OCI-M1 (cell line): ENCODE measurements at regions not wholly inside any gene's neighbourhood (a gene's known extent, or its start where the extent isn't known, plus 50 kb on each side); places are given as distances from the start of the nearest gene placed in this dataset.
"Not testable (repeated sequence)": the region's sequence is repeated elsewhere in the genome, so short reads cannot be mapped to it uniquely, and the experiment has no call there.

Experiments used
- DNase-seq: peaks from one replicate; lab custom pipeline; 2025; lab: John Stamatoyannopoulos, UW

DNA sequence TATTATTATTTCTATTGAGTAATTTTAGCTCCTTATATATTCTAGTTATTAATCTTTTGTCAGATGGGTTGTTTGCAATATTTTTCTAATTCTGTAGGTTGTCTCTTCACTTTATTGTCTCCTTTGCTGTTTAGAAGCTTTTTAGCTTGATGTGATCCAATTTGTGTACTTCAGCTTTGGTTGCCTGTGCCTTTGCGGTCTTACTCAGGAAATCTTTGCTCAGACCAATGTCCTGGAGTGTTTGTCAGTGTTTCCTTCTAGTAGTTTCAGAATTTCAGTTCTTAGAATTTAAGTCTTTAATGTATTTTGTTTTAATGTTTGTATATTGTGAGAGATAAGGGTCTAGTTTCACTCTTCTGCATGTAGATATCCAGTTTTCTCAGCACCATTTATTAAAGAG, 916.0 kb upstream of the EYS start:
- DNase-seq = no peak

DNA sequence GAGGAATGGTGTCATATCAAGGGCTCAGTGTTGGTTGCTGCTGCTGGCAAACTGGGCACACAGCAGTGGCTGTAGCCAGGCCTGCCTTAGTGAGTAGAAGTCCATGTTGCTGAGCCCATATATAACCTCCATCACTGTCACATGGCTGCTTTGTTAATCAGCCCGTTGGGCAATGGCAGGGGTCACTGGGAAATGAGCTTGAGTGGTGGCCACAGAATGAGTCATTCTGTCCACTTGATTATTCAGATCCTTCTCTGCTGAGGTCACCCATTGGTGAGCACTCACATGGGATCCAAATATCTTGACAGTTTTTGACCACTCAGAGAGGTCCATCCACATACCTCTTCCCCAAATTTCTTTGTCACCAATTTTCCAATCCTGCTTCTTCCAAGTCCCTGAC, 898.9 kb upstream of the EYS start:
- peak; percentile 40 for DNase-seq

- DNase-seq = no peak
These were observed 898.0 kb upstream of the EYS start for GRCh38 chr6:66605011-66605410.

GRCh38 chr6:66599541-66599940, 892.5 kb upstream of the EYS start:
- DNase-seq = no peak

- no peak for DNase-seq
These were observed 871.3 kb upstream of the EYS start for GRCh38 chr6:66578362-66578761.

GRCh38 chr6:66568271-66568670, 861.2 kb upstream of the EYS start:
- DNase-seq = peak; percentile 47

GRCh38 chr6:66561479-66561878, 854.5 kb upstream of the EYS start:
- no peak for DNase-seq

DNA sequence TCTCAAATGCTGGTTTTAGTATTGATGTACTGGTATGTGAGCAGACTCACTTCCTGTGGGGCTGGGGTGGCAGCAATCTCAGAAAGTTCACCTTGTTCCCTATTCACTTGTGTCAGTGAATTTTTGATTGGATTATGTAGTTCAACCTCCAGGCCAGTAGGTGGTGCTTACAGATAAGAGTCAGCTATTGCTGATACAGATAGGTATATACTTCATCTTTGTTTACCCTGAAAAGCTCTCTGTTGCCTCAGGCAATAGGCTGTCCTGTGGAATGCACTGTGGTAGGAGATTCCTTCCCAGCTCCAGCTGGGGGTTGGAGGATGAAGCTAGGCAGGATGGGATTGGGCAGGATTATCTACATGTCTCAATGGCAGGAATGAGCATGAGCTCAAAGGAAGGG, 851.2 kb upstream of the EYS start:
- peak; percentile 74 for DNase-seq

DNA sequence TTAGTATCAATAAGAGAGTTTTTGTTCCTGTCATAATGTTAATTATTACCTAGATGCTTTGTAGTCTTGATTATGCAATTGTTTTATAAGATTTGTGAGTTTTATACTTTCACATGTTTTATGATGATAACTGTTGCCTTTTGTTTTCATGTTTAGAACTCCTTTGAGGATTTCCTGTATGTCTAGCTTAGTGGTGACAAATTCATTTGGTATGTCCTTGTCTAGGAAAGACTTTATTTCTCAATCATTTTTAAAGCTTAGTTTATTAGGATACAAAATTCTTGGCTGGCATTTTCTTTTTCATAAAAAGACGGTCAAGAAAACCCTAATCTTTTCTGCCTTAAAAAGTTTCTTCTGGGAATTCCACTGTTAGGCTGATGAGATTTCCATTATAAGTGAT, 849.9 kb upstream of the EYS start:
- DNase-seq = peak; percentile 76

DNA sequence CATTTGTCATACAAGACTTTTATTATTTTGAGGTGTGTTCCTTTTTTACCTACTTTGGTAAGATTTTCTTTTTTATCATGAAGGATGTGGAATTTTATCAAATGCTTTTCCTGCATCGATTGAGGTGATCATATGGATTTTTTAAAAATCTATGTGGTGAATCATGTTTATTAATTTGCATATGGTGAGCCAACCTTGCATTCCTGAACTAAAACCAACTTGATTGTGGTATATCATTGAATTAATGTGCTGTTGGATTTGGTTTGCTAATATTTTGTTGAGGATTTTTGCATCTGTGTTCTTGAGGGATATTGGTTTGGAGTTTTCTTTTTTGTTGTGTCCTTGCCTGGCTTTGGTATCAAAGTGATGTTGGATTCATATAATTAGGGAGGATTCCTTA, 848.1 kb upstream of the EYS start:
- DNase-seq = peak; percentile 39

DNA sequence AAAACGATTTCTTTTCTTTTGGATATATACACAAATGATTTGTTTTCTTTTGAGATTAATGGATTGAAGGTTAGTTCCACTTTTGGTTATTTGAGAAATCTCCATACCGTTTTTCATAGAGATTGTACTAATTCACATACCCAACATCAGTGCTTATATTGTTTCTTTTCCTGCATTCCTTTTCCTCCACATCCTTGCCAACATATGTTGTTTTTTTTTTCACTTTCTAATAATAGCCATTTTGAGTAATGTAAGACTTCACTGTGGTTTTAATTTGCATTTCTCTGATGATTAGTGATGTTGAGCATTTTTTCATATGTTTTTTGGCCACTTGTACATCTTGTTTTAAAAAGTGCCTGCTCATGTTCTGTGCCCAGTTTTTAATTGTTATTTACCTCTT, 846.4 kb upstream of the EYS start:
- no peak for DNase-seq

GRCh38 chr6:66538551-66539135, 831.6 kb upstream of the EYS start:
- no peak for DNase-seq

DNA sequence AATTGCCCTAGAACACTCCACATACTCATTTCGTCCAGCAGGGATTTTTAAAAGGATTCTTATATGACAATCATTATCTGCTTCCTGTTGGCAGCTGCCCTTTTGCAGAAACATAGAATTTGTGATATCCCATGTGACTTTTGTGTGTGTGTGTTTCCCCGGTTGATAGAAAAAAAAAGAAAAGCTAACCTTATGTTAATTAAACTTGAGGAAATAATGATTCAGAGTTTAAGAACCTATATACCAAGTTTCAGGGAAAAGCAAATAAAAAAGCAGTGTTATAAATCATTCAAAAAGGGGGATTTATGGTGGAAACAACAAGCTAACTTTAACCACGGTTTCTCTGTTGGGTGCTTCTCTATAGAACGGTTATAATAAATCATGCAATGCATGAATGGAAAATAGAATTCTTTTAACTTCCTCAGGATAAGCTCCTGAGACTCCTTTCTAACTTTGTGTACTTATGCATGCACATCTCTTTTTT, 826.9 kb upstream of the EYS start:
- no peak for DNase-seq

DNA sequence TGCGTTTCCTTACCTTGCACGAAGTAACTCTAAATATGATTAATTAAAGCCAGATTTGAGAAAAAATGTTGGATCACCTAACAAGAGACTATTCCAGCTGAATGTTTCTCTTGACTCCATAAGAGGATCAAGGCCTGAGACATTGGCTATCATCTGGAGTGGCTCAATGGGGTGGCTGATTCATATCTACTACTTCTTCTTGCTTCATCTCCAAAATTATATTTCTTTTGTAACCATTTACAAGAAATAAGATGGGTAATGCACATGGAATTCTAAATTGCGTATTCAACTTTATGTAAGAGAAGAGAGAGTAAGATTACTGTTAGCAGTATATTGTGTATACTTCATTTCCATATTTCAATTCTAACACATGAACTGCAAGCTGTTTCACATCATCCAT, 819.0 kb upstream of the EYS start:
- no peak for DNase-seq

DNA sequence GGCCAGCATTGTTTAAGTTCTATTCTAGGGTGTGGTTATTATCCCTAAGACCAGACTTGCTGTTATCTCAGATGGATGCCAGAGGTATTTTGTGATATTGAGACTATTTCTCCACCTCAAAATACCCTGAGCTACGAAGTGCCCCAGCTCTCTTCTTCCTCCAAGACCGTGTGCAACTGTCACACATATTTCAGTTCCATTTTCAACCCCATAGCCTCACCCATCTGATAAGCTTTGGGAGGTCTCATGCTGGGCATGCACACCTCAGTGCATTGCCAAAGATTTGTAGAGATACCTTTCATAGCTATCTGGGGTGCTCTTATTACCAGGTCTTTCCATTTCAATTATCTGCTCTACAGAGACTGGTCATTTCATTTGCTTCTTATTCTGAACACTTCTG, 815.8 kb upstream of the EYS start:
- DNase-seq = no peak

- no peak for DNase-seq
These were observed 809.4 kb upstream of the EYS start for GRCh38 chr6:66516377-66516776.

- DNase-seq = no peak
These were observed 801.4 kb upstream of the EYS start for GRCh38 chr6:66508433-66508832.

- no peak for DNase-seq
These were observed 792.8 kb upstream of the EYS start for GRCh38 chr6:66499851-66500250.

DNA sequence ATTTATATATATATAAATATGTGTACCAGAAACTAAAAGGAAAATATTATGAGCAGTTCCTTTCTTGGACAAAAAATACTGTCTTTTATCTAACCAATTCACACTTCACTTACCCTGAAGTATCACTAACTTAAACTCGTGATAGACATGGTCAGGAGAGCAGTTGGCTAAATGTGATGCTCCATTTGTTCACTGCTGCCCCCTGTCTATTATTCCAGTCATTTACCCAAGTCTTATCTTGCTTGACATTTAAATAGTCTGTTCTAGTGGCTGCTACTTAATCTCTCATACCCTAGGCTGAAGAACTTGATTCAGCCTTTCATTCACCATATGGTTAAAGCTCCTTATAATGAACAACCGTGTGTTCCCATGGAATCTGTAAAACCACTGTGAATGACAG, 789.6 kb upstream of the EYS start:
- DNase-seq = peak; percentile 90

GRCh38 chr6:66494643-66495042, 787.6 kb upstream of the EYS start:
- DNase-seq = not testable (repeated sequence)

DNA sequence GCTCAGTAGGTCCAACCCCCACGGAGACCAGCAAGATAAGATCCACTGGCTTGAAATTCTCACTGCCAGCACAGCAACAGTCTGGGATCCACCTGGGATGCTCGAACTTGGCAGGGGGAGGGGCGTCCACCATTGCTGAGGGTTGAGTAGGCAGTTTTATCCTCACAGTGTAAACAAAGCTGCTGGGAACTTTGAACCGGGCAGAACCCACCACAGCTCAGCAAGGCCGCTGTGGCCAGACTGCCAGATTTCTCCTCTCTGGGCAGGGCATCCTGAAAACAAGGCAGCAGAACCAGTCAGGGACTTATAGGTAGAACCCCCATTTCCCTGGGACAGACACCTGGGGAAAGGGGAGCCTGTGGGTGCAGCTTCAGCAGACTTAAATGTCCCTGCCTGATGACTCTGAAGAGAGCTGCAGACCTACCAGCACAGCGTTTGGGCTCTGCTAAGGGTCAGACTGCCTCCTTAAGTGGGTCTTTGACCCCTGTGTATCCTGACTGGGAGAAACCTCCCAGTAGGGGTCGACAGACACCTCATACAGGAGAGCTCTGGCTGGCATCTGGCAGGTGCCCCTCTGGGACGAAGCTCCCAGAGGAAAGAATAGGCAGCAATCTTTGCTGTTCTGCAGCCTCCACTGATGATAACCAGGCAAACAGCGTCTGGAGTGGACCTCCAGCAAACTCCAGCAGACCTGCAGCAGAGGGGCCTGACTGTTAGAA, 782.4 kb upstream of the EYS start:
- DNase-seq = no peak

DNA sequence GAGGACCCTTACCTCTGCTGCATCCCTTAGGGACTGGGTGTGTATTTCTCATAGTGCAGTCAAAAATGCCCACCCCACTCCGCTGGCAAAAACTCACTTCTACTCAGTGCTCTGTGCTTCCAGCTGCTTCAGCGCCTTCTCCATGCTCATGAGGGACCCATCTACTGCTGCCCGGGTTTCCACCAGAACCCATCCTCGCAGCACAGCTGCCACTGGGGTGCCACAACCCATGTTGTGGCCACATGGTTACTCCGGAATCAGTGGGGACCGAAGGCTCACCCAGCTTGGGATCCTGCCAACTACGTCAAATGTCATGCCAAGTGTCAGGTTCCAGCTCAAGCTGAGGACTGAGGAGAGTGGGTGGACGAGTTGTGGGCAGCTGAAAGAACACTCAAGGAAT, 774.2 kb upstream of the EYS start:
- no peak for DNase-seq

GRCh38 chr6:66478705-66479104, 771.7 kb upstream of the EYS start:
- no peak for DNase-seq

GRCh38 chr6:66435321-66435720, 728.3 kb upstream of the EYS start:
- DNase-seq = no peak
